GM12891 (cell line): ENCODE measurements at regions not wholly inside any gene's neighbourhood (a gene's known extent, or its start where the extent isn't known, plus 50 kb on each side); places are given as distances from the start of the nearest gene placed in this dataset.

Source experiments
- PAX5 ChIP-seq: IDR thresholded peaks from 2 replicates; pipeline ENCODE4 v1.6.1; 2011; ENCODE audit warnings: low read length, moderate library complexity, mild to moderate bottlenecking; ENCODE audit not compliant: insufficient read depth, severe bottlenecking
- POLR2A ChIP-seq: IDR thresholded peaks from 2 replicates; pipeline ENCODE4 v1.6.1; 2011; ENCODE audit warnings: low read depth, low read length, control low read depth
- POLR2AphosphoS5 ChIP-seq: IDR thresholded peaks from 2 replicates; pipeline ENCODE4 v1.6.1; 2011; ENCODE audit warnings: low read depth, low read length, control low read depth
- SPI1 ChIP-seq: IDR thresholded peaks from 2 replicates; pipeline ENCODE4 v1.6.1; 2011; ENCODE audit warnings: low read depth, low read length, control low read depth
- TAF1 ChIP-seq: IDR thresholded peaks from 2 replicates; pipeline ENCODE4 v1.6.1; 2011; ENCODE audit warnings: low read depth, low read length, control low read depth

- TF ChIP-seq POLR2A (no peak), POLR2AphosphoS5 (no peak), PAX5 (no peak), TAF1 (no peak), SPI1 (no peak)
Measured at GRCh38 chr3:80675790-80676189, 908.0 kb upstream of the ROBO1 start.
